ENCODE measurements at regions not wholly inside any gene's neighbourhood (a gene's known extent, or its start where the extent isn't known, plus 50 kb on each side); places are given as distances from the start of the nearest gene placed in this dataset.

- TF ChIP-seq EZH2 (IDR thresholded peaks at IDR 0.05; ENCODE audit: insufficient read depth, poor library complexity, severe bottlenecking) (no peak), EZH2phosphoT487 (IDR thresholded peaks at IDR 0.05; ENCODE audit: insufficient read depth, low read depth) (no peak)
Observed at GRCh38 chr10:7007600-7008190, 403.1 kb downstream of the SFMBT2 start.
